GM21390 (cell line): ENCODE measurements at regions not wholly inside any gene's neighbourhood (a gene's known extent, or its start where the extent isn't known, plus 50 kb on each side); places are given as distances from the start of the nearest gene placed in this dataset.
"Not testable (repeated sequence)": the region's sequence is repeated elsewhere in the genome, so short reads cannot be mapped to it uniquely, and the experiment has no call there.

ENCODE experiments used
- ATAC-seq: cut with Tn5 transposase; IDR thresholded peaks from one replicate; pipeline ENCODE4 v1.9.1; 2021; ENCODE audit not compliant: unreplicated experiment

DNA sequence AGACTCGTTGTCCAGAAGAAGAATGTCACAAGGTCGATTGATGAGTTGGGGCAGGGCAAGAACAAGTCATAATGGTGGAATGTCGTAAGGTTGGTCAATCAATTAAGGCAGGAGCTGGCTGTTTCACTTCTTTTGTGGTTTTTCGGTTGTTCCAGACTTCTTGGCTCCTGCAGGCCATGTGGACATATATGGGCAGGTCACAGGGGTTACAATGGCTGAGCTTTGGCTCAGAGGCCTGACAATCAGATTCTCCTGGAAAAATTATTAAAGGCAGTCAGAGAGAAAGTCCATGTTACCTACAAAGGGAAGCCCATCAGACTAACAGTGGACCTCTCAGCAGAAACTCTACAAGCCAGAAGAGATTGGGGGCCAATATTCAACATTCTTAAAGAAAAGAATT is 785.3 kb downstream of the METTL4 start:
- ATAC-seq = not testable (repeated sequence)

DNA sequence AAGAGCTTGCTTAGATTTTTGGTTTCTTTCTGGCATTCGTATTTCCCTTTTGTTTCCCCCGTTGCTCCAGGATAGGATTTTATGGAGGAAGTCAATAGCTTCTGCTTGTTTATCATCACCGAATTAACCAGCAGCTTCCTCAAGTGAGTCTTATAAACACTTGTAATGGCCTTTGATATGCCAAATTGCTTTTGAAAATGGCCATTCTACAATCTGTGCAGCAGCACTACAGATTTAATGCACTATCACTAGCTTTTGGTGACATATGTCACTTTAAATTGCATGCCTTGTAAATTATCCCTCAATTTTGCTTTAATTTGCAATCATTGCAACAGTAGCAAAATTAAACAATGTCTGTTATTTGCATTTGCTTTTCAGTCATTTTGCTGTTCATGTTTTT is 774.7 kb downstream of the METTL4 start:
- ATAC-seq = no peak

DNA sequence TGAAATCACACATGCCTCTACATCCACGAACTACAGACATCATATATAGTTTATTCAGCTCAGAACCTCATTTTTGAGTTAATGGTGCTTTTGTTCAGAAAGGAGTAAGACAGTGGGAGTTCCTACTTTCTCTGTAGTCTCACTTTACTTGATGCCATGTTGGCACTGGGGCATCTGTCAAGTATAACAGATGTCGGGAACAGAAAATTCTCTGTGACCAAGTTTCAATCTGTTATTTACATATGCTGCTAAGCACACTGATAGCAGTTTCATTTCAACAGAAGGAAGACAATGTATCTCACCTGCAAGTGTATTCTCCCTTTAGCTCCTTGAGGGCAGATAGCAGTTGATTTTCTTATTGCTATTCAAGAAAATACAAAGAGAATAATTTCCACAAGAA is 774.1 kb downstream of the METTL4 start:
- ATAC-seq = no peak

DNA sequence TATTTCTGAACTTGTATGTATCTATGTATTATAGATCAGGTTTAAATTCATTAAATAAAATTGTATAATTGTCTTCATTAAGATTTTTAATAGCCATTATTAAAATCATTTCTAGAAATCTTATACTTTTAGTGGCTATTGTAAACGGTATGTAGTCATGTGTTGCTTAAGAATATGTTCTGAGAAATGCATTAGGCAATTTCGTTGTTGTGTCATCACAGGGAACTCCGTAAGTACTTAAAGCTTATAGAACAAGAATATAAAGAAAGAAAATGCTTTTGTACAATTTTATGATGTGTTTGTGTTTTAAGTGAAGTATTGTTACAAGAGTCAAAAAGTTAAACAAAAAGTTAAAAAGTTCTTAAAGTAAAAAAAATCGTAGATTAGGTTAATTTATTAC is 765.8 kb downstream of the METTL4 start:
- ATAC-seq = no peak

DNA sequence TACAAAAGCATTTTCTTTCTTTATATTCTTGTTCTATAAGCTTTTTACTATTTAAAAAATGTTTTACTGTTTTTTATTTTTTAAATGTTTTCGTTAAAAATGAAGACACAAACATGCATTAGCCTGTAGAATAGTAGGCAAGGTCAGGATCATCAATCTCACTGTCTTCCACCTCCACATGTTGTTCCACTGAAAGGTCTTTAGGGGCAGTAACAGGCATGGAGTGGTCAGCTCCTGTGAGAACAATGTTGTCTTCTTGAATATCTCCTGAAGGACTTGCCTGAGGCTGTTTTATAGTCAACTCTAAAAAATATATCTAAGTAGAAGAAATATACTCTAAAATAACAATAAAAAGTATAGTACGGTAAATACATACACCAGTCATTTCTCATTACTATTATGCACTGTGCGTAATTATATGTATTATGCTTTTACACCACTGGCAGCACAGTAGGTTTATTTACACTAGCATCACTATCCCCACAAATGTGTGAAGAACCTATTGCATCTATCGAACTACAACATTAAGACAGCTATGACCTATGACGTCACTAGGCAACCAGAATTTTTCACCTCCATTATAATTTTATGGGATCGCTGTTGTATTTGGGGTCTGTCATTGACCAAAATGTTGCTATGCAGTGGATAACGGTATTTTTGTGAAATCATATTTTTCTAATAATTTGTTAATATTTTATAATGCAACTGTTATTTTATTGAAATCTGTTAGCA is 764.3 kb downstream of the METTL4 start:
- no peak for ATAC-seq

DNA sequence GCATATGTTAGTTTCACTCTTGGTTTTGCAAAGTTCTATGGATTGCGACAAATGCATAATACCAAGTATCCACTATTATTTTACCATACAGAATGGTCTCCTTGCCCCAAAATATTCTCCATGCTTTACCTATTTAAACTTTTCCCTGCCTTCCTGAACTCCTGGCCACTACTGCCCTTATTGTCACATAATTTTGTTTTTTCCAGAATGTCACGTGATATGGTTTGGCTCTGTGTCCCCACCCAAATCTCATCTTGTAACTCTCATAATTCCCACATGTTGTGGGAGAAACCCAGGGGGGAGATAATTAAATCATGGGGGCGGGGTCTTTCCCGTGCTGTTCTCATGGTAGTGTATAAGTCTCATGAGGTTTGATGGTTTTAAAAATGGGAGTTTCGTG is 760.0 kb downstream of the METTL4 start:
- ATAC-seq = no peak

DNA sequence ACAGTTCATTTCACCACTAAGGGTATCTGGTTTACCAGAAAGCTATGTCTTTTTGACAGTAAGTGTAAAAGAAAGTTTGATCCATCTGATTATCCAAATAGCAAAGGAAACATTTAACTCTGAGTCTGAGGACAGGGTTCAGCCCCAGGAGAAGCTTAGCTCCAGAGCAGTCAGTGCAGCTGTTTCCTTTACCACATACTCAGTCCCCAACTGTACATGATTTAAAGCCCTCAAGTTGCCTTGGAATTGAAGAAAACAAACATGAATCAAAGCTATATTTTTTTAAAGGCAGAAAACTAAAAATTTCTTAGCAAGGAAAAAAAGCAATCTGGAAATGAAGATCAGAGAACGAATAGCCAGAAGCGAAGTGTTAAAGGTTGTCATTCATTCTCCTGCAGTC is 746.0 kb downstream of the METTL4 start:
- ATAC-seq = no peak

DNA sequence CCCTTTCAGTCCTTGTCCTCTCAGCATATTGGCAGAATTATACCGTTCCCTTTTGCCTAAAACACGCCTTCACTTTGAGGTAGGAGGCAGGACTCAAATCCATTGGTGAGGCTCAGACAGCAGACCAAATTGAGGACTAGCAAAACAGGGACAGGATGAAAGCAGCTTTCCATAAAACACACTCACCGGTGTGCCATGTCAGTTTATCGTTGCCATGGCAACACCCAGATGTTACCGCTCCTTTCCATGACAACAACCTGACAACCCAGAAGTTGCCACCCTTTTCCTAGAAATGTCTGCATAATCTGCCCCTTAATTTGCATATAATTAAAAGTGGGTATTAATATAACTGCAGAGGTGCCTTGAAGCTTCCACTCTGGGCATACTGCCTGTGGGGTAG is 730.4 kb downstream of the METTL4 start:
- ATAC-seq = no peak

DNA sequence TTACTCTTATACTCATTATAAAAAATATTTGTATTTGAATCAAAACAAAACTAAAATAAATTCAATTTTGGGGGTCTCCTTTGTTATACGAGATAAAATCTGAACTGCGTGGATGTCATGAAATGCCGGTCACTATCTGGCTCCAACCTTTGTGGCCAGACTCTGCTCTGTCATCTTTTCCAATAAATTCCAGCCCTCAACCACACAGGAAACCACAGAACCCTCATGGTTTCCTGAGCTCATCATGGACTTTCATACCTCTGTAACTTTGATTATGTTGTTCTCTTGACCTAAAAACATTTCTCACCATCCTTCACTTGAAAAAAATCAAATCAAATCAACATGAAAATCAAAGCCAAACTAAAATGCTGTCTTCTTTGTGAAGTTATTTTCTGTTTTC is 724.7 kb downstream of the METTL4 start:
- ATAC-seq = no peak

DNA sequence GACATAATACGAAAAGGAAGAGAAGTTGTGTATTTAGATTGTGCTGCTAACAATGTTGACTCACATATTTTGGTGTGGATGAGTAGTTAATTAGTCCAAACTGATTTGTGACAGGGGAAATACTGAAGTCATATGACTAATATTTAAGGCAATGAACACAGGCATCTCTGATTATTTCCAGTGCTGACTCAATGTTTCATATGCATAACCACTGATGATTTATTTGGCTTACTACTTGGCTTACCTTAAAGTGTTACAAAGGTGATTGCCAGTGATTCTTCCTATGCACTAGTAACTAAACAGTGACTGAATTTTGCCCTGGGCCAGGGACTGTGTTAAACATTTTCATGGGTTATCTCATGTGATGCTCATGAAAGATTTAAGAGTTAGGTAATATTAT is 722.6 kb downstream of the METTL4 start:
- no peak for ATAC-seq

DNA sequence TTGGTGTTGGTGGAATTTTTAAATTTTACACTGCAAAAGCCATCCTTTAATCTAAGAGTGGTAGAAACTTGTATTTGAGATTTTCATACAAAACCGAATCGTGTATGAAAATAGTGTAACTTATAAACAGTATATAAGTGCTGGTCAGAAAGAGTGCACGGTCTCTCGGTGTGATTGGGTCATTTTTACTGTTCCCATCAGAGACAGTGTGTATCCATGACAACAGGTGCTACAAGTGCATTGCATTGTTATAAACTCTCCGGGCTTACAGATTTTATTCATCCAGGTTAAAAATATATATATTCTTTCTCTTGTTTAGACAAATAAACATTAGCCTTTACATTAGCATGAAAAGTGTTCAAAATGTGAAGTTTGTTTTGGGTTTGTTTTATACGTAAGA is 721.9 kb downstream of the METTL4 start:
- no peak for ATAC-seq

DNA sequence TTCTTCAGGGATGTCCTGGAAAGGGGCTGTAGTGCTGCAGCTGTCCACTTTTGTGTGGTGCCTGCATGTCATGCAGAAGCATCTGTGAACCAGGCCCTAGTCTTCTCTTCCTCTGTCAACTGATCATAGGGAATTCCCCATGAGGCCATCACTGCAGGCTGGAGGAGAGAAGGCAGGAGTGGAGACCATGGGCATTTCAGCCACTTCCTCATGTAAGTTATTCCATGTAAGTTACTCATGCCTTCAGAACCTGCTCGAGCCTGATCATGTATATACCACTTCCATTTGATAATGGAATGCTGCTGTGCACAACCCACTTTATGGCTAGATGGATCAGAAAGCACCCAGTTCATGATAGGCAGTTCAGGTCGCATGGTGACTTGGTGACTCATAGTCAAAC is 714.0 kb downstream of the METTL4 start:
- ATAC-seq = not testable (repeated sequence)

DNA sequence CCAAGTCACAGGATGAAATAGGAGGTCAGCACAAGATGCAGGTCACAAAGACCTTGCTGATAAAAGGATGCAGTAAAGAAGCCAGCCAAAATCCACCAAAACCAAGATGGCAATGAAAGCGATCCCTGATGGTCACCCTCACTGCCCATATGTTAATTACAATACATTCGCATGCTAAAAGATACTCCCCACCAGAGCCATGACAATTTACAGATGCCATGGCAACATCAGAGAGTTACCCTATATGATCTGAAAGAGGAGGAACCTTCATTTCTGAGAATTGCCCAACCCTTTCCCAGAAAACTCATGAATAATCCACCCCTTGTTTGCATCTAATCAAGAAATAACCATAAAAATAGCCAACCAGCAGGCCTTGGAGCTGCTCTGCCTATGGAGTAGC is 709.8 kb downstream of the METTL4 start:
- no peak for ATAC-seq

DNA sequence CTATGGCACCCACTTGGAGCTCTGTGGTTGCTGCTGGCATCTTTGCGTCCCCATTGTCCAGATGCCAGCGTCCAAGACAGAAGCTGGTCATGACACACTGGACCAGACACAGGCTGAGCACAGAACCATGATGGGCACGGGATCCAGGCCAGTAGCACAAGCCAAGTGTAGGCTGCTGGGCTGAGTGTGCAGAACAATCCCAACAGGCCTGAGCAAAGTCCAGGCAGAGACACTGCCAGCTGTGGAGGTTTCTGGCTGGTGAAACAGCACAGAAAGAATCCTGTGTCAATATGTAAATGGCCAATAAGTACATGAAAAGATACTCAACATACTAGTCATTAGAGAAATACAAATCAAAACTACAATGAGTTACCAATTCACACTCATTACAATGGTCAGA is 705.4 kb downstream of the METTL4 start:
- no peak for ATAC-seq

DNA sequence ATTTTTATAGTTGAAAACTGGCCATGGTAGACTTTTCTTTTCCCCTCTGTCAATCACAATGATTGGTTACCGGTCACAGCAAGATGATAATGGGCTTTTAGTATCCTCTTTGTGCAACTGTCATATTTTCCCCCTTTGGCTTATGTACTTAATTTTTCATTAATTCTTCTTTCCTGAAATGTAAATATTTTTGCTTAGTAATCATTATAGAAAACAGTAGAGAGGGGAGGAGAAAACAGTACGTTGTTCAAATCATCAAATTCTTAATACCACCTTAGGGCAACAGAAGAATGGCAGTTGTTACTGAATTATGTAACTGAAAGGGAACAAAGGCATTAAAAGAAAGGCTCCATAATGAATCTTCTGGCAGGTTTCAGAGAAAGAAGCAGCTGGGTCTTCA is 699.0 kb downstream of the METTL4 start:
- no peak for ATAC-seq

DNA sequence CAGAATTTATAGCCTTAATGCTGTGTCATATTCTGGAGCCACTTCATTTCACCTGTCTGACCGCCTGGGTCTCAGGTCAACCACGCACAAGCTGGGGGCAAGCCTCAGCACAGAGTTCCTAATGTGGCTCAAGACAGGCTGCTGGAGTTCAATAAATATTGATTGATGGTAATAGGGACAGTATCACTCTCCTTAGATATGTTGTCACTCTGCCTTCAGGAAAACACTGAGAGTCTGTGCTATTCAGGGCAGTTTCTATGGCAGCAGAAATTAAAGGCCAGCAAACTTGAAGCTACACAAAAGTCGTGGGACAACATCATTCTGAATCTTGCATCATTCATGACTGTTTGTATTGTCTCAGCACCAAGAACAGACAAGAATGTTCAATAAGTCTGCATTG is 696.1 kb downstream of the METTL4 start:
- ATAC-seq = no peak

DNA sequence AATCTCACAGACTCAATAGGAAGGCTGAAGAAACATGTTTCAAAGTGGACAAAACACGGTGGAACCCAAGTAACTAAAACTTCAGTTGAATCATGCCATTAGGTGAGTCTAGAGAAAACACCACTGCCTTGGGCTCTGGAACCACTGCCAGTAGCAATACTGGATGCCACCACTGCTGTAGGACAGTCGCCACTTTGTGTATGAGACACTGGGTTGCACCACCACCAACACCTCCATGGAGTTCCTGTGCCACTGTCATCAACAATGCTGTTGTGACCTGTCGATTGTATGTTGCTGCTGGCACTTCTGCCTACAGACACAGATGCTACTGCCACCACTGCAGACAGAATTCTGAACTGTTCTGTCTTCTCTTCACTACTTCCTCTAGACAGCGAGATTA is 686.7 kb downstream of the METTL4 start:
- no peak for ATAC-seq

DNA sequence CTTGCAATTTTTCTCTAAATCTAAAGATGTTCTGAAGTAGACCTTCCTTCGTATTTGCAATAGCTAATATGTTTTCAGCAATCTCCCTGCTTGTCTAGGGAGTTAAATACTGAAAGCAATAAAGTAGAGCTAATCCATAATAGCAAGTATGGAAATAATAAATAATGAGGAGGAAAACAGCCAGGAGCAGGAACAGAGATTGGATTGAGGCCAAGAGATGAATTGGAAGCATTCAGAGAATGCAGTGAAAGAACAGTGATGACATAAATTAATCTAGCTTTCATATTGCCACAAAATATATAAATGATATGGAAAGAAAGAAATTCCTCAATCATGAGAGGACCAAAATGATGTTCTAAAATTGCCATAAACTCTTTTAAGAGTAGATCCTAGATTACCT is 679.7 kb downstream of the METTL4 start:
- ATAC-seq = no peak

DNA sequence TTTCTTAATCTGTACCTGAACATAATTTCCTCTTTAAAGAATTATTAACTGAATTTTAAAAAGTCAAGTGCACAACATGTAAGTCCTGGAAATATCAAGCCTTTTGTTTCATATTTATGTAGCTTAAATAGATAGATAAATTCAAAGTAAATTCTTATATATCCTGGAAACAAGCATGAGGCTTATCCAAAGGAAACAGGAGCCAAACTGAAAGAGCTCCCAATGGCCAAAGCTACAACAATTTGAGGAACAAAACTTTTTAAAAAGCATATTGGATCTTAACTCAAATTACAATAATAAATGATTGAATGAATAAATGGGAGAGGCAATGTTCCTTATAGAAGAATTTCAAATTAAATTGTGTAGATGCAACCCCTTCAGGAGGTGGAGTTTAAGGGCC is 679.1 kb downstream of the METTL4 start:
- no peak for ATAC-seq

DNA sequence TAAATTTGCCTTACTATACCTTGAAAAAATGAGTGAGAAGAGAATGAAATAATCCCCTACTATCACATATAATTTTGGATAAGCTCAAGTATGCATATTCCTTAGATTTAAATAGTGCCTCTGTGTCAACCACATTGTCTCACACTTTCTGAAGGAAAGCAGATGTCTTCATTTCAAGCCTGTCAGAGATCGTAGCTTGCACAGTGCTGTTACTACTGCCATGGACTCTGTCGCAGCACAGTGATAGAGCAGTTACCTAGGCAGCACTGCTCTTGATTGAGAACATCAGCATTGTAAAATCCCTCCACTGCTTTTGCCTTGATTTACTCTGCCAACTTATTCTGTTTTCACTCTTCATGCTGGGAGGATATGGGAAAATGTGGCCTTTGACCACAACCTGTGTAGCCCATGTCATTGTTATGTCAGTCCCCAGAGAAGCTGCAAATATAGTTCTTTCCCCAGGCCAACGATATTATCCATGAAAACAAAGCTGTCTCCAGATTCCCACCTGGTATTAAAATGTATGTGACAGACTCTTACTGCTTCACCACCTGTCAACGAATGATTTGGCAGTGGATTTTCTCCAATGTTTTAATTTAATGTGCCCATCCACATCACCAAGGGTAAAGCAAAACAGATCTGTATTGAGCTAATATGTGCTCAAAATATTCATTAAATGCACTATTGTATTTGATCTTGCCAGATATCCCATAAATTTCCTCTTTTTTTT is 675.7 kb downstream of the METTL4 start:
- no peak for ATAC-seq

DNA sequence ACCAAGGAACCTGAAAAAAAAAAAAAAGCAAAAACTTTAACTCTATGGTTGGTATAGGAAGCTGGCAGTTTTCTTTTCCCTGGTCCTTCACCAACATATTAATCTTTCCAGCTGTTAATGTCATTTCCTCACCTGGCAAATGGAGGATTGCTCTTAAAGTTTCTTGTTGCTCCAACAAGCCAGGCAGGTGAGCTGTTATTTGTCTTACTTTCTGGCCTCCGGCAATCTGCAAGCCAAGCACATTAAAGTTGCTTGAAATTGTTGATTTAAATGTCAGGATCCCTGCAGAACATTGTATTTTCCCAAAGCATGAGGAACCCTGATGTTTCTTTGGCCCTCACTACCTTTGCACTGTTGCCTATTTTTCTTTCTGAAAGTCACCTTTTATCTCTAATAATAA is 664.9 kb downstream of the METTL4 start:
- no peak for ATAC-seq

DNA sequence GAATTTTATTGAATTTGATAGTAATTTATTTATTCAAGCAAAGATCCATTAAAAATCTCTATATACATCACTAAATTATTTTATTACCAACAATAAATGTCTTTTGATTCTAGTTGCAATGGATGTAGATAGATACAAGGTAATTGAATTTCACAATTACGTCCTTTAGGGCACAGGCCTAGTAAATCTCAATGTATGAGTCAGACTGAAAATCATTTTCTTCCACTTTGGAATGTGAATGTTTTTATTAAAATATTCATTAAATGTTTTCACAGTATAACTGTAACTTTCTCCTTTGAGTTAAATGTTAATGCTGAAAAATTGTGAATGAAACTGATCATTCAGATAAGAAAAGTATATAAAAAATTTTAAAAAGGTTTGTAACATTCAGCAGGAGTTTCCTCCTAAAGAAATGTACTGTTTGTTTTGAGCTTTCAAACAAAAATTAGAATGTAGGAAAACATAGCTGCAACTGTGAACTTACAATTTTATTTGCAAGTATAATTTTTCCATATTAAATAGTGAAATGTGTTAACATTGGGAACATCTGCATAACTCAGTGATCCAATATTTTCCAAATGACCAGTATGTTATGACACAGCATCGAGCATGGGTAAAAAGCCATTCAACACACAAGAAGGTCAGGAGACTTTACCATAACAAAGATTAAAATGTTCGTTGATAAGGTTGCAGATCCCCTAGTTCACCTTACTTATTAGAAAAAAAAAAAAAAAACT is 663.7 kb downstream of the METTL4 start:
- no peak for ATAC-seq
